RWPE2 (cell line): ENCODE measurements at regions not wholly inside any gene's neighbourhood (a gene's known extent, or its start where the extent isn't known, plus 50 kb on each side); places are given as distances from the start of the nearest gene placed in this dataset.

Source experiments
- ATAC-seq: fragments of 200-7000 bp; cut with Tn5 transposase; 3 replicates; pipeline ENCODE4 v1.9.1; 2021; ENCODE audit warnings: low read depth
- DNase-seq: peaks from one replicate; pipeline ENCODE4 v3.0.0-alpha.2; 2020; ENCODE audit warnings: low spot score
- H3K27ac ChIP-seq: fragments of 450-650 bp; 2 replicates; pipeline ENCODE4 v1.5.1; 2017; ENCODE audit warnings: mild to moderate bottlenecking; ENCODE audit not compliant: poor library complexity, severe bottlenecking
- H3K27me3 ChIP-seq: fragments of 250-450 bp; sonication (Bioruptor Pico); 2 replicates; pipeline ENCODE4 v1.5.1; 2021; ENCODE audit warnings: mild to moderate bottlenecking, moderate library complexity; ENCODE audit not compliant: insufficient read depth, poor library complexity, severe bottlenecking
- H3K36me3 ChIP-seq: fragments of 250-450 bp; sonication (Bioruptor Pico); 2 replicates; pipeline ENCODE4 v1.5.1; 2020; ENCODE audit warnings: low read depth, mild to moderate bottlenecking, moderate library complexity
- H3K4me1 ChIP-seq: fragments of 250-450 bp; sonication (Bioruptor Pico); 2 replicates; pipeline ENCODE4 v1.5.1; 2021; ENCODE audit warnings: mild to moderate bottlenecking, moderate library complexity; ENCODE audit not compliant: insufficient read depth, poor library complexity, severe bottlenecking
- H3K4me3 ChIP-seq: fragments of 250-450 bp; sonication (Bioruptor Pico); 2 replicates; pipeline ENCODE4 v1.5.1; 2021; ENCODE audit warnings: mild to moderate bottlenecking, moderate library complexity; ENCODE audit not compliant: severe bottlenecking
- H3K9me3 ChIP-seq: fragments of 250-450 bp; sonication (Bioruptor Pico); 2 replicates; pipeline ENCODE4 v1.5.1; 2021; ENCODE audit warnings: mild to moderate bottlenecking, moderate library complexity; ENCODE audit not compliant: severe bottlenecking
- TF ChIP-seq, protein P1 (sequence below): fragments of 450-650 bp; IDR thresholded peaks from one replicate; pipeline ENCODE4 v1.5.1; 2017; ENCODE audit warnings: mild to moderate bottlenecking, moderate library complexity; ENCODE audit not compliant: poor library complexity, severe bottlenecking

DNA sequence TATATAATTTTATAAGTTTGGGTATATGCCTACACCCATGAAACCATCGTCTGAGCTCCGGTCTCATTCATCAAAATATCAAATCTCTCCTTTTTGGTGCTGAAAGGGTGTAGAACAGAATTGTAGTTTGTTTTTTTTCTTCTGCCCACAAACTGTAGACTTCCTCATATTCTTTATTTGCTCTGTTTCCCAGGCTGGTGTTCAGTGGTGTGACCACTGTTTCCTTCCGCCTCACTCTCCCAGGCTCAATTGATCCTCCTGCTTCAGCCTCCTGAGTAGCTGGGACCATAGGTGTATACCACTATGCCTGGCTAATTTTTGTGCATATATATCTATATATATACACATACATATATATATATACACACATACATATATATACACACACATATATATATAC, 139.6 kb upstream of the HCRTR2 start:
- DNase-seq: no peak
- no peaks in the 10 kb centered on the region for H3K27me3 ChIP-seq

DNA sequence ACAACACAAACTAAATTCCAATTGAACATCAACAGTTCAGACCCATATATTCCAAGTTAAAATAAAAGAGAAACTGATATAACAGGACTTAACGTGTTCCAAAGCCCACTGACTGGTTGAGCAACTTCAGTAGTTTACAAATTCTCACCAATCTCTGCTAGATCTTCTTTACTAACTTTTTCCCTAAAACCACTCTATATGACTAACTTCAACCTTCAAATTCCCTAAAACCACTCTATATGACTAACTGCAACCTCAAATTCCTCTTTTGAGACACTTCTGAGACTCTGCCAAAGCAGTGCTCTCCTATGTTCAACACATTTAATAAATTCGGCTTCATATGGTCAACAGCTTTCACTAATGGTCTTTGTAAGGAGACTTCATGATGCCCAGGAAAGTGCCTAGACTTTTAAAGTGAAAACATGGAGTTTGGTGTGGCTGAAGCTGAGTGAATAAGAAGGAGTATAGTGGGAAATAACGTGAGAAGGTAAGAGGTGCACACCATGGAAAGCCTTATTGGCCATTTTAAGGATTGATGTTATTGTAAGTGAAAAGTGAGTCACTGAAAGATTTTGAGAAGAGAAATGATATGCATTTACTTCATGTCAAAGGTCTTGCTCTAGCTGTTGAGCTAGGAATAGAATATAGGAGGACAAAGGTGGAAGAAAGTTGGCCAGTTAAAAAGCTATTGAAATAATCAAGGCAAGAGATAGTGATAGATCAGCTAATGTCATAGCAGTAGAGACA, 134.0 kb upstream of the HCRTR2 start:
- Histone ChIP-seq H3K4me1 (peaks cover 3% of the 10 kb centered on the region), H3K9me3 (no peaks in the 10 kb centered on the region), H3K27me3 (no peaks in the 10 kb centered on the region), H3K4me3 (no peak overlapping the region), H3K36me3 (no peaks in the 10 kb centered on the region), H3K27ac (peak overlapping the region; percentile 10)
- ATAC-seq (peak; percentile 72; the same call in 2 of the 3 replicates), DNase-seq (no peak)
- TF ChIP-seq, protein P1, sequence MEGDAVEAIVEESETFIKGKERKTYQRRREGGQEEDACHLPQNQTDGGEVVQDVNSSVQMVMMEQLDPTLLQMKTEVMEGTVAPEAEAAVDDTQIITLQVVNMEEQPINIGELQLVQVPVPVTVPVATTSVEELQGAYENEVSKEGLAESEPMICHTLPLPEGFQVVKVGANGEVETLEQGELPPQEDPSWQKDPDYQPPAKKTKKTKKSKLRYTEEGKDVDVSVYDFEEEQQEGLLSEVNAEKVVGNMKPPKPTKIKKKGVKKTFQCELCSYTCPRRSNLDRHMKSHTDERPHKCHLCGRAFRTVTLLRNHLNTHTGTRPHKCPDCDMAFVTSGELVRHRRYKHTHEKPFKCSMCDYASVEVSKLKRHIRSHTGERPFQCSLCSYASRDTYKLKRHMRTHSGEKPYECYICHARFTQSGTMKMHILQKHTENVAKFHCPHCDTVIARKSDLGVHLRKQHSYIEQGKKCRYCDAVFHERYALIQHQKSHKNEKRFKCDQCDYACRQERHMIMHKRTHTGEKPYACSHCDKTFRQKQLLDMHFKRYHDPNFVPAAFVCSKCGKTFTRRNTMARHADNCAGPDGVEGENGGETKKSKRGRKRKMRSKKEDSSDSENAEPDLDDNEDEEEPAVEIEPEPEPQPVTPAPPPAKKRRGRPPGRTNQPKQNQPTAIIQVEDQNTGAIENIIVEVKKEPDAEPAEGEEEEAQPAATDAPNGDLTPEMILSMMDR: no peak

More for the DNA sequence above, 139.6 kb upstream of the HCRTR2 start:
- no peak for ATAC-seq
- TF ChIP-seq, protein P1: no peak
- Histone ChIP-seq H3K4me3 (no peak overlapping the region), H3K9me3 (no peaks in the 10 kb centered on the region), H3K36me3 (no peaks in the 10 kb centered on the region), H3K4me1 (no peaks in the 10 kb centered on the region), H3K27ac (no peak overlapping the region)

GRCh38 chr6:55046869-55047422, 127.4 kb upstream of the HCRTR2 start:
- DNase-seq (no peak), ATAC-seq (no peak)
- H3K27me3 ChIP-seq: no peaks in the 10 kb centered on the region
- H3K4me1 ChIP-seq: no peaks in the 10 kb centered on the region
- H3K36me3 ChIP-seq: no peaks in the 10 kb centered on the region
- H3K27ac ChIP-seq: no peak overlapping the region
- TF ChIP-seq, protein P1: no peak
- H3K4me3 ChIP-seq: no peak overlapping the region
- H3K9me3 ChIP-seq: no peaks in the 10 kb centered on the region

GRCh38 chr6:55047451-55048044, 126.8 kb upstream of the HCRTR2 start:
- TF ChIP-seq, protein P1: no peak
- Histone ChIP-seq H3K27me3 (no peaks in the 10 kb centered on the region), H3K27ac (no peak overlapping the region), H3K4me3 (no peak overlapping the region), H3K36me3 (no peaks in the 10 kb centered on the region), H3K4me1 (no peaks in the 10 kb centered on the region), H3K9me3 (no peaks in the 10 kb centered on the region)
- ATAC-seq (no peak), DNase-seq (no peak)
